Neural cell (in vitro differentiated cells): ENCODE measurements at regions not wholly inside any gene's neighbourhood (a gene's known extent, or its start where the extent isn't known, plus 50 kb on each side); places are given as distances from the start of the nearest gene placed in this dataset.

ENCODE experiments used
- CTCF ChIP-seq: fragments of 450-650 bp; IDR thresholded peaks from 2 replicates; pipeline ENCODE4 v1.5.1; 2014; ENCODE audit warnings: antibody characterized with exemption, mild to moderate bottlenecking, moderate library complexity; ENCODE audit not compliant: poor library complexity, severe bottlenecking
- EP300 ChIP-seq: fragments of 450-650 bp; conservative IDR thresholded peaks from 2 replicates; pipeline ENCODE4 v1.6.1; 2014; ENCODE audit warnings: antibody characterized with exemption, mild to moderate bottlenecking, moderate library complexity; ENCODE audit not compliant: poor library complexity, severe bottlenecking
- POLR2AphosphoS5 ChIP-seq: IDR thresholded peaks from 2 replicates; pipeline ENCODE4 v1.6.1; 2012
- RAD21 ChIP-seq: fragments of 450-650 bp; conservative IDR thresholded peaks from 2 replicates; pipeline ENCODE4 v1.6.1; 2014; ENCODE audit warnings: antibody characterized with exemption, mild to moderate bottlenecking, moderate library complexity
- TAF1 ChIP-seq: IDR thresholded peaks from 2 replicates; pipeline ENCODE4 v1.6.1; 2012; ENCODE audit warnings: low read depth

- TF ChIP-seq CTCF (no peak), EP300 (no peak), POLR2AphosphoS5 (no peak), TAF1 (no peak), RAD21 (no peak)
These were observed 514.4 kb downstream of the MBD2 start for GRCh38 chr18:53710080-53710479.
